HuH-7 (cell line): ENCODE measurements at regions not wholly inside any gene's neighbourhood (a gene's known extent, or its start where the extent isn't known, plus 50 kb on each side); places are given as distances from the start of the nearest gene placed in this dataset.
A peak's percentile ranks its signal among the peaks of the same experiment; 100 is the strongest.
"Not testable (repeated sequence)": the region's sequence is repeated elsewhere in the genome, so short reads cannot be mapped to it uniquely, and the experiment has no call there.

Source experiments
- DNase-seq: peaks from one replicate; pipeline ENCODE4 v3.0.0; 2011; ENCODE audit warnings: low spot score

GRCh38 chr22:17318817-17319216 is 50.4 kb upstream of the CECR2 start:
- no peak for DNase-seq

GRCh38 chr22:17315310-17315709 is 54.0 kb upstream of the CECR2 start:
- DNase-seq = no peak

GRCh38 chr22:17314487-17314886 is 54.8 kb upstream of the CECR2 start:
- DNase-seq = no peak

- no peak for DNase-seq
Observed at GRCh38 chr22:17313626-17314025, 55.6 kb upstream of the CECR2 start.

GRCh38 chr22:17307566-17307965 is 61.7 kb upstream of the CECR2 start:
- DNase-seq = no peak

- no peak for DNase-seq
Observed at GRCh38 chr22:17305076-17305475, 64.2 kb upstream of the CECR2 start.

GRCh38 chr22:17303840-17304779 is 65.2 kb upstream of the CECR2 start:
- DNase-seq = no peak

GRCh38 chr22:17303441-17303839 is 65.8 kb upstream of the CECR2 start:
- DNase-seq = no peak

GRCh38 chr22:17302616-17303015 is 66.6 kb upstream of the CECR2 start:
- DNase-seq = no peak

- DNase-seq = peak; percentile 34
Observed at GRCh38 chr22:17300926-17301325, 68.3 kb upstream of the CECR2 start.

- DNase-seq = not testable (repeated sequence)
Observed at GRCh38 chr22:17298805-17299502, 70.3 kb upstream of the CECR2 start.

- no peak for DNase-seq
Observed at GRCh38 chr22:17285656-17286055, 66.4 kb upstream of the ADA2 start.

GRCh38 chr22:17284888-17285287 is 65.7 kb upstream of the ADA2 start:
- no peak for DNase-seq

- DNase-seq = no peak
Observed at GRCh38 chr22:17284466-17284865, 65.2 kb upstream of the ADA2 start.

- not testable (repeated sequence) for DNase-seq
Observed at GRCh38 chr22:17283865-17284264, 64.6 kb upstream of the ADA2 start.

- no peak for DNase-seq
Observed at GRCh38 chr22:17283423-17283822, 64.2 kb upstream of the ADA2 start.

- DNase-seq = no peak
Observed at GRCh38 chr22:17281440-17281841, 62.2 kb upstream of the ADA2 start.

- DNase-seq = no peak
Observed at GRCh38 chr22:17281026-17281425, 61.8 kb upstream of the ADA2 start.

GRCh38 chr22:17272511-17272991 is 53.3 kb upstream of the ADA2 start:
- no peak for DNase-seq

- DNase-seq = no peak
Observed at GRCh38 chr22:17271711-17272451, 52.6 kb upstream of the ADA2 start.

- no peak for DNase-seq
Observed at GRCh38 chr22:17269607-17270261, 50.5 kb upstream of the ADA2 start.

GRCh38 chr22:17269224-17269606 is 50.0 kb upstream of the ADA2 start:
- DNase-seq = no peak
